ENCODE measurements at regions not wholly inside any gene's neighbourhood (a gene's known extent, or its start where the extent isn't known, plus 50 kb on each side); places are given as distances from the start of the nearest gene placed in this dataset.

DNA sequence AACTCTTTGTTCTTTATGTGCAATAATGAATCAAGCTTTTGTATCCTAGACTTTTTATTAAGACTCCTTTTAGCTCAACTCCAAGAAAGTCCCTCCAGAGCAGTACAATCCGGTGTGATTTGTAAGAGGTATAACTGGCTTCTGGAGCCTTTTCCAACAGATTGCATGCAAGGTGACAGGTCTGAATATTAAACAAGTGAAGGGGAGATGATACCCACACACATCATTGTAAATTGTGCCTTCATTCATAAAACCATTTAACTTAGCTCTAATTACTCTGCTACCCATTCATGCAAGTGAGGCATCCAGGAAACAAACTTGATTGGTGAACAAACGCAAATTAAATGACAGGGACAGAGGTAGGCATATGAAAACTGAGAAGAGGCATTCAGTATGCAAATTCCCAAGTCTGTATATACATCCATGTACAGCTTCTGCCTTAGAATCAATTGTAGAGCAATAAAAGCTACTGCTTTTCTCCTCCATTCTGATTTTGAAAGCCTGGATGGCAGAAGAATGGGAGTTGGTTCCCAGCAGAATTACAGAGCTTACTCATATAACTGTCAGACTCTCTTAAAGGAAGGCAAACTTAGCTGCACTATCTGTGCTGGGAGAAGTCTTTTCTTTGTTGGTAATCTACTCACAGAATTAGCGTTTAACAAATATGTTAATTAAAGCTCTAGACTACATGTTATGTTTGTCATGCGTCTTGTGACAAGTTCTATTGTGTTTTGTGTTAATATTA is 261.0 kb upstream of the CDH6 start:
- Histone ChIP-seq H3K9me3 (no peaks in the 10 kb centered on the region), H3K27me3 (no peaks in the 10 kb centered on the region), H3K4me3 (no peak overlapping the region), H3K36me3 (no peaks in the 10 kb centered on the region)
- no peak for DNase-seq

- Histone ChIP-seq H3K9me3 (no peaks in the 10 kb centered on the region), H3K4me3 (no peak overlapping the region), H3K36me3 (no peaks in the 10 kb centered on the region), H3K27me3 (no peaks in the 10 kb centered on the region)
- peak; percentile 54 for DNase-seq
Measured at GRCh38 chr5:30930736-30931135, 262.8 kb upstream of the CDH6 start.

DNA sequence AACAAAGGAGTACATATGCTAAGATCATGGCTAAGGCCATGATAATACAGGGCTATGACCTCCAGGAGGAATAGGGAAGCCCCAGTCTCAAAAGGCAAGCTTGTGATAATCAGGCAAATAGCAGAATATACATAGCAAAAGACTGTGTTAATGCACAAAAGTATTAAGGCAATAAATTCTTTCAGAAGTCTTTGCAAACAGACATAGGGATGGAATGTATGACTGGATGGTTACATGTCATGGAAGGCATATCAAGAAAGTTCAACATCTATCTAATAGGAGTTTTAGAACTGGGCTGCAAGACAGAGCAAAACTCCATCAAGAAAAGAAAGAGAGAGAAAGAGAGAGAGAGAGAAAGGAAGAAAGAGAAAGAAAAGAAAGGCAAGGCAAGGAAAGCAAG is 264.5 kb upstream of the CDH6 start:
- no peak for DNase-seq
- H3K9me3 ChIP-seq: peaks cover 6% of the 10 kb centered on the region
- H3K27me3 ChIP-seq: no peaks in the 10 kb centered on the region
- H3K36me3 ChIP-seq: no peaks in the 10 kb centered on the region
- no peak overlapping the region for H3K4me3 ChIP-seq

GRCh38 chr5:30926218-30926617 is 267.3 kb upstream of the CDH6 start:
- Histone ChIP-seq H3K36me3 (no peaks in the 10 kb centered on the region), H3K4me3 (no peak overlapping the region), H3K9me3 (peaks cover 10% of the 10 kb centered on the region), H3K27me3 (no peaks in the 10 kb centered on the region)
- no peak for DNase-seq

- Histone ChIP-seq H3K9me3 (peaks cover 10% of the 10 kb centered on the region), H3K27me3 (no peaks in the 10 kb centered on the region), H3K36me3 (no peaks in the 10 kb centered on the region), H3K4me3 (no peak overlapping the region)
- no peak for DNase-seq
Measured at GRCh38 chr5:30921388-30921787, 272.1 kb upstream of the CDH6 start.

DNA sequence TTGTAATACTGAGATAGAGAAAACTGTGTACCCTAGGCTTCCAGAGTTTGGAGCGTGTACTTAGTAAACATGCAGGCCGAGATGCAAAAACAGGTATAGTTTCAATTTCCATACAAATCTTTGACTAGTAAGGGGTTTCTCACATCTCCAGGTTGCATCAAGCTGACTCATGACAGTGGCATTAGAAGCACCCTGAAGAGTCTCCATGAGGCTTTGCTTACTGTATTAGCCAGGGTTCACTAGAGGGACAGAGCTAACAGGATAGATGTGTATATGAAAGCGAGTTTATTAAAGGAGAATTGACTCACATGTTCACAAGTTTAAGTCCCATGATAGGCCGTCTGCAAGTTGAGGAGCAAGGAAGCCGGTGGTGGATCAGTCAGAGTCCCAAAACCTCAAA is 275.3 kb upstream of the CDH6 start:
- no peaks in the 10 kb centered on the region for H3K36me3 ChIP-seq
- H3K4me3 ChIP-seq: peak overlapping the region; percentile 14
- H3K9me3 ChIP-seq: no peaks in the 10 kb centered on the region
- peak; percentile 51 for DNase-seq
- no peaks in the 10 kb centered on the region for H3K27me3 ChIP-seq

DNA sequence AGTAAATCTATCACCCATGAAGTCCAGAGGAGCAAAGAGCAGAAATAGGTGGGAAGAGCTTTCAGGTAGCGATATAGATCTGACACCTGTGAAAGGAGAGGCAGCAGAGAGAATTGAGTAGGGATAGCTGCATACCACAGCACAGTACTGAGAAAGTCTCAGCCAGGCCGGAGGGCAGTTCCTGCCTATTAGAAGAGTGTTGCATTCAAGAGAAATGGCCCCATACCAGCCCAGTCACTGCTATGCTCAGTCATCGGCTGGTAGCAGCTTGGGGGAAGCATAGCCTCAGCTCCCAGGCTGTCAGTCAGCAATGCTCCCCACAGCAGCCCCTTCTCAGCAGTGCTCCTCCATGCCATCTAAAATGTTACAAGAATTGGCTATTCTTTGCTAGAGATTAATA is 285.1 kb upstream of the CDH6 start:
- DNase-seq: no peak
- Histone ChIP-seq H3K9me3 (no peaks in the 10 kb centered on the region), H3K36me3 (no peaks in the 10 kb centered on the region), H3K4me3 (no peak overlapping the region), H3K27me3 (no peaks in the 10 kb centered on the region)

DNA sequence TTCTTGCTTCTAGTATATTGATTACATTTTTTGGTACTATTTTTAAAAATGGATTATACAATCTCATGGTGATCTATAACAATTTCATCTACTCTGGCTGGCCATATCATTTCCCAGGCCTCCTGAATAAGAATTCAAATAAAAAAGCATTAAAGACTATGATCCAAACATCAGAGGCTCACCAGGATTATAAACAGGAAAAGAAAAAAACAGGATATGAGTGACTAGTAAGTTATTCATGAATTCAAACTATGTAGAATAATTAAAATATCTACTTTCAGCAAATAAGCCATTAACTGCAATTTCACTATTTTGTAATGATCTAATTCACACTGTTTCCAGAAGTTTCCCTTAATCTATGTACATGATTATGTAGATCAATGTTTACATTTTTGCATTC is 293.1 kb upstream of the CDH6 start:
- no peaks in the 10 kb centered on the region; the same call in 1 of the 2 replicates for H3K9me3 ChIP-seq
- H3K4me3 ChIP-seq: no peak overlapping the region
- no peaks in the 10 kb centered on the region for H3K27me3 ChIP-seq
- no peaks in the 10 kb centered on the region for H3K36me3 ChIP-seq
- no peak for DNase-seq

DNA sequence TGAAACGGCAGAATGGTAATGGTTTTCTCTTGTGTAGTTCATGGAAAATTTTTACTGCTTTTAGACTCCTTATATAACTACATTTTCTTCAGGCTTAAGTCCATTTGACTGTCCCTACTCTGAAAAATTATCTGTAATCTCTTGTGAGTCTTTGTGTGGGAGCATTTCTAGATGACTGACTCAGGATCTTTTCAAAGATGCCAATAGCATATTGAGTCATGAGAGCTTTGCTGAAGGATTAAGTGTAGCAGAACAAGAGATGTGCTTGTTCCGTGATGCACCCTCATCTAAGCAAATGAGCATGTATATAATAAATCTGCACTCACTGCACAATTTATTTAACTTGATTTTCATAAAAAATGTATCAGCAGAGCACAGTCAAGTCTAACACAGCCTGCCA is 298.7 kb upstream of the CDH6 start:
- Histone ChIP-seq H3K27me3 (no peaks in the 10 kb centered on the region), H3K4me3 (no peak overlapping the region), H3K36me3 (no peaks in the 10 kb centered on the region), H3K9me3 (peaks cover 1% of the 10 kb centered on the region; the same call in 1 of the 2 replicates)
- peak; percentile 31 for DNase-seq

GRCh38 chr5:30891660-30892059 is 301.8 kb upstream of the CDH6 start:
- Histone ChIP-seq H3K27me3 (no peaks in the 10 kb centered on the region), H3K9me3 (peaks cover 1% of the 10 kb centered on the region; the same call in 1 of the 2 replicates), H3K4me3 (no peak overlapping the region), H3K36me3 (no peaks in the 10 kb centered on the region)
- no peak for DNase-seq

DNA sequence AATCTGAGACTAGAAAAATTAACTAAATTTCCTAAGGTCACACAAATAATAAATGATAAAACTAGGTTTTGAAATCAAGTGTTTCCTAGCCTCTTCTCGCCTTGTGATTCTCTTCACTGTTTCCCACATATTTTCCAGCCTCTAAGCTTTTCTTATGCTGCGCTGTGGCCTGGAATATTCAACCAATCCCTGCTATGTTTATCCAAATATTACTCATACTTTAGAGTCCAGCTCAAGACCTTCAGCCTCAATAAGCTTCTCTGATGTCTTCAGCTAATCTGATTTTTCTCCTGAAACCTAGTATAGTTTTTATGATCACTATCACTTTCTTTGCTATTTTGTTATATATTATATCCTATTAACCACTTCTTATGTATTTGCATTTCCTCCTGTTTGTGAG is 303.1 kb upstream of the CDH6 start:
- peaks cover 5% of the 10 kb centered on the region for H3K9me3 ChIP-seq
- DNase-seq: no peak
- H3K27me3 ChIP-seq: no peaks in the 10 kb centered on the region
- H3K36me3 ChIP-seq: no peaks in the 10 kb centered on the region
- H3K4me3 ChIP-seq: no peak overlapping the region

GRCh38 chr5:30880514-30880913 is 313.0 kb upstream of the CDH6 start:
- Histone ChIP-seq H3K9me3 (peaks cover 15% of the 10 kb centered on the region), H3K4me3 (no peak overlapping the region), H3K27me3 (no peaks in the 10 kb centered on the region), H3K36me3 (no peaks in the 10 kb centered on the region)
- DNase-seq: no peak

GRCh38 chr5:30879887-30880286 is 313.6 kb upstream of the CDH6 start:
- no peaks in the 10 kb centered on the region for H3K36me3 ChIP-seq
- peaks cover 10% of the 10 kb centered on the region for H3K9me3 ChIP-seq
- H3K4me3 ChIP-seq: no peak overlapping the region
- no peaks in the 10 kb centered on the region for H3K27me3 ChIP-seq
- no peak for DNase-seq

GRCh38 chr5:30878746-30879145 is 314.7 kb upstream of the CDH6 start:
- Histone ChIP-seq H3K27me3 (no peaks in the 10 kb centered on the region), H3K9me3 (0 out of 2 replicates have a peak, but pooled peaks cover 4% of the 10 kb centered on the region), H3K4me3 (no peak overlapping the region), H3K36me3 (no peaks in the 10 kb centered on the region)
- peak; percentile 3 for DNase-seq

- no peak overlapping the region for H3K4me3 ChIP-seq
- H3K36me3 ChIP-seq: no peaks in the 10 kb centered on the region
- no peaks in the 10 kb centered on the region for H3K27me3 ChIP-seq
- H3K9me3 ChIP-seq: 0 out of 2 replicates have a peak, but pooled peaks cover 4% of the 10 kb centered on the region
- DNase-seq: no peak
Measured at GRCh38 chr5:30878296-30878695, 315.2 kb upstream of the CDH6 start.

DNA sequence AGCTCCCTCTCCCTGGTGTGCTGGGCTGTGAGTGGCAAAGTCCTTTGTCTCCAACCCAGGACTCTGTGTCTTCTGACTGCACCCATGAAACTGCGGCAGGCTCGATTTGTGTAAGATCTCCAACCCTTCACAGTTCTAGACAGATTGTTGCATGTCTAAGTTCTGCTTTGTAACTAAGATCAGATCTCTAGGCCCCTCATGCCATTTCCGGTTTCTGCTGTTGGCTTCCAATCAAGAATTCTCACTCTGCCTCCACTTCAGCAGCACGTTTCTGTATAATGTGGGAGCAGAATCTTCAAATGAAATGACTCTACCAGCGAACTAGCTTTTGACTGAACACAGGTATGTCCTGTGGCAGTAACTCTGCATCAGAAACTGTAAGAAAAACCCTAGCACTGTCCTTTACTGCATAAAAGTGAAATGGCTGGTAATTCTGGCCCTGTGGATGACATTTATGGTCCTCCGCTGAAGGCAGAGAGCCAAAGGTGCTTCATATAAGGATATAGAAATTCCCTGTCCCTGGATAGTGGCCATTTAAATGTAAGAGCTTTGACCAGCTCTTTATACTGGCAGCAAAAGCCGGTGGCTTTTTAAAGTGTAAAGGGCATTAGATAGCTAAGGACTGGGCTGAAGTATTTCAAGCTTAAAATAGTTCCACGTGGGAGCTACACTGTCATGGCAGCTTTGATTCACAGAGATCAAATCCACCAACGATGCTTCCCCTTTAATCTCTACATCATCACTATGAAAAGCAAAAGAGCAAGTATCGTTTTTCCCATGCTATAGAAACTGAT is 319.0 kb upstream of the CDH6 start:
- DNase-seq: no peak
- Histone ChIP-seq H3K4me3 (no peak overlapping the region), H3K36me3 (no peaks in the 10 kb centered on the region), H3K27me3 (no peaks in the 10 kb centered on the region), H3K9me3 (no peaks in the 10 kb centered on the region)

DNA sequence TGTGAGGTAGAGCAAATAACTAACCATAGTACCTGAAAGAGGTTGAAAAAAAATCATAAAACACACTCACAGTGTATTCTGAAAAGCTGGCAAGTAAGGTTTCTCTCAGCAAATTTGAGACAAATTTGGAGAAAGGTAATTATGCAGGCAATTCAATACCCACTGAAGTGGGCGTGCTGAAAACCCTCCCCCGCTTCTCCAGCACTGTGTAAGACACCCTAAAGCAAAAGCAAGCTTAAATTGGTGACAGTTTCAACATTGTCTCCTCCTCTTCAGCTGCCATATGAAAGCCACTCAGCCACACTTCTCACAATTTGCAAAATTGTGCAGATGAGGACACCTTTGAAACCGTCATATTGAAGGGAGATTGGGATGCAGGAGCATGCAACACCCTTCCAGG is 322.3 kb upstream of the CDH6 start:
- H3K4me3 ChIP-seq: no peak overlapping the region
- no peak for DNase-seq
- no peaks in the 10 kb centered on the region for H3K9me3 ChIP-seq
- H3K27me3 ChIP-seq: no peaks in the 10 kb centered on the region
- H3K36me3 ChIP-seq: no peaks in the 10 kb centered on the region

DNA sequence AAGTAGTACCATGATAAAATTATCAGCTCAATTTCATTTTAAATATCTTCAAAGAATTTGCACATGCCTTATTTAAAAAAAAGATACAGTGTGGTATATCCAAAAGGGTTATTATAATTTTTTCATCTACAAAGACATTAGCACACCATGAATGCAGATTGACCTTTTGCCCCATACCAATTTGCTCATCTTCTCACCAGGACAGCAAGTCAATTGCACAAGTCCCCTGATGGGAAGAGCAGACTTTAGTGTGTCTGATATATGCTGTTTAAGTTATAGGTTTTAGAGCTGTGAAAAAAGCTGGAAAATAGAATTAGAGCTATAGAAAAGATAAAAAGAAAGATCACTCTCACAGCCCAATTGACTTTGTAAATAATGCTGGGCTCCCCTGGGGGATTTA is 325.8 kb upstream of the CDH6 start:
- H3K4me3 ChIP-seq: no peak overlapping the region
- no peak for DNase-seq
- no peaks in the 10 kb centered on the region for H3K27me3 ChIP-seq
- no peaks in the 10 kb centered on the region for H3K36me3 ChIP-seq
- no peaks in the 10 kb centered on the region for H3K9me3 ChIP-seq

Measured in MG63 (cell line).